IMR-90 (cell line): ENCODE measurements at regions not wholly inside any gene's neighbourhood (a gene's known extent, or its start where the extent isn't known, plus 50 kb on each side); places are given as distances from the start of the nearest gene placed in this dataset.

Experiments used
- ATAC-seq: fragments of 200-7000 bp; cut with Tn5 transposase; 2 replicates; pipeline ENCODE4 v1.9.1; 2020; ENCODE audit warnings: low read depth, mild to moderate bottlenecking, moderate library complexity
- BruUV-seq: library from RNA; stranded (reverse); fragments of 400-500 nt; replicated peaks from 2 replicates; lab custom pipeline; 2021; lab: Mats Ljungman, UMichigan
- CTCF ChIA-PET: fragments of 300-600 bp; formaldehyde crosslinking; extraction: SDS; loops from one replicate; lab custom pipeline; 2021; ENCODE audit warnings: antibody characterized with exemption; lab: Yijun Ruan, JAX
- POLR2A ChIA-PET: fragments of 300-600 bp; sonication (Branson Sonifier 250); formaldehyde crosslinking; loops from one replicate; lab custom pipeline; 2022; ENCODE audit warnings: antibody characterized with exemption; ENCODE audit not compliant: unreplicated experiment; lab: Charles Lee
- DNase-seq: peaks from one replicate; pipeline ENCODE4 v3.0.0; 2013
- H2AFZ ChIP-seq: replicated peaks from 2 replicates; pipeline ENCODE3; 2013; ENCODE audit warnings: low read length, mild to moderate bottlenecking; ENCODE audit not compliant: poor library complexity
- H2AK5ac ChIP-seq: 2 replicates; pipeline ENCODE4 v1.6.1; 2013; ENCODE audit warnings: low read depth, low read length, inconsistent platforms
- H2AK9ac ChIP-seq: replicated peaks from 2 replicates; pipeline ENCODE3; 2013; ENCODE audit warnings: mild to moderate bottlenecking, low read depth, low read length, moderate library complexity; ENCODE audit not compliant: poor library complexity
- H2BK120ac ChIP-seq: 2 replicates; pipeline ENCODE4 v1.6.1; 2013; ENCODE audit warnings: low read depth, low read length, inconsistent platforms
- H2BK15ac ChIP-seq: 3 replicates; pipeline ENCODE4 v1.6.1; 2013; ENCODE audit warnings: low read depth, low read length, inconsistent platforms
- H2BK20ac ChIP-seq: 2 replicates; pipeline ENCODE4 v1.6.1; 2013; ENCODE audit warnings: low read depth, mild to moderate bottlenecking, inconsistent platforms, low read length, moderate library complexity
- H2BK5ac ChIP-seq: 2 replicates; pipeline ENCODE4 v1.6.1; 2013; ENCODE audit warnings: mild to moderate bottlenecking, low read depth, low read length, inconsistent platforms; ENCODE audit not compliant: poor library complexity, severe bottlenecking
- H3K14ac ChIP-seq: replicated peaks from 2 replicates; pipeline ENCODE4 v1.6.1; 2013; ENCODE audit warnings: low read depth, low read length, inconsistent platforms
- H3K18ac ChIP-seq: 2 replicates; pipeline ENCODE4 v1.6.1; 2013; ENCODE audit warnings: low read depth, low read length, control low read depth
- H3K23ac ChIP-seq: 2 replicates; pipeline ENCODE4 v1.6.1; 2013; ENCODE audit warnings: low read depth, low read length, inconsistent platforms
- H3K27ac ChIP-seq: 2 replicates; pipeline ENCODE4 v1.5.1; 2013; ENCODE audit warnings: mild to moderate bottlenecking, control low read depth, low read length; ENCODE audit not compliant: insufficient read depth
- H3K27me3 ChIP-seq: 2 replicates; pipeline ENCODE4 v1.6.1; 2013; ENCODE audit warnings: low read length; ENCODE audit not compliant: control insufficient read depth, insufficient read depth
- H3K36me3 ChIP-seq: 2 replicates; pipeline ENCODE4 v1.6.1; 2013; ENCODE audit warnings: low read length, mixed read lengths; ENCODE audit not compliant: control insufficient read depth, insufficient read depth
- H3K4ac ChIP-seq: 2 replicates; pipeline ENCODE4 v1.6.1; 2013; ENCODE audit warnings: low read depth, low read length, inconsistent platforms
- H3K4me1 ChIP-seq: 2 replicates; pipeline ENCODE4 v1.6.1; 2013; ENCODE audit warnings: low read length, mixed read lengths; ENCODE audit not compliant: control insufficient read depth, insufficient read depth
- H3K4me2 ChIP-seq: 2 replicates; pipeline ENCODE4 v1.6.1; 2013; ENCODE audit warnings: low read depth, mild to moderate bottlenecking, control low read depth, low read length, moderate library complexity
- H3K4me3 ChIP-seq: 2 replicates; pipeline ENCODE4 v1.5.1; 2013; ENCODE audit warnings: low read depth, mild to moderate bottlenecking, control low read depth, low read length, moderate library complexity; ENCODE audit not compliant: insufficient read depth
- H3K56ac ChIP-seq: 2 replicates; pipeline ENCODE4 v1.6.1; 2013; ENCODE audit warnings: low read length, inconsistent platforms; ENCODE audit not compliant: insufficient read depth; ENCODE audit errors: extremely low read depth
- H3K79me1 ChIP-seq, 2 experiments: 2 replicates each; pipeline ENCODE4 v1.6.1; 2013; ENCODE audit warnings: low read length in 2 of 2, inconsistent platforms in 1 of 2, low read depth in 1 of 2
- H3K9ac ChIP-seq: 2 replicates; pipeline ENCODE4 v1.6.1; 2013; ENCODE audit warnings: low read depth, low read length, control low read depth
- H3K9me1 ChIP-seq: 2 replicates; pipeline ENCODE4 v1.6.1; 2013; ENCODE audit warnings: low read length, inconsistent platforms; ENCODE audit not compliant: insufficient read depth
- H3K9me3 ChIP-seq: 2 replicates; pipeline ENCODE4 v1.6.1; 2013; ENCODE audit warnings: low read length; ENCODE audit not compliant: control insufficient read depth, insufficient read depth
- H4K20me1 ChIP-seq: 2 replicates; pipeline ENCODE4 v1.6.1; 2013; ENCODE audit warnings: low read length, inconsistent platforms; ENCODE audit not compliant: insufficient read depth
- H4K5ac ChIP-seq: 2 replicates; pipeline ENCODE4 v1.6.1; 2013; ENCODE audit warnings: mild to moderate bottlenecking, low read depth, low read length, control low read depth
- H4K8ac ChIP-seq, 2 experiments: 2 replicates each; pipeline ENCODE4 v1.6.1; 2013; ENCODE audit warnings: low read depth in 2 of 2, low read length in 2 of 2, control low read depth in 1 of 2, inconsistent platforms in 1 of 2
- H4K91ac ChIP-seq: 2 replicates; pipeline ENCODE4 v1.6.1; 2013; ENCODE audit warnings: low read depth, low read length, inconsistent platforms; ENCODE audit not compliant: insufficient read depth
- BHLHE40 ChIP-seq: fragments of 150-350 bp; IDR thresholded peaks from 2 replicates; pipeline ENCODE4 v1.6.1; 2016; ENCODE audit warnings: mild to moderate bottlenecking, low read depth, low read length
- CEBPB ChIP-seq: IDR thresholded peaks from 2 replicates; pipeline ENCODE4 v1.6.1; 2012; ENCODE audit warnings: low read depth, low read length, improper control_type of control experiment
- CHD1 ChIP-seq: IDR thresholded peaks from 2 replicates; pipeline ENCODE4 v1.6.1; 2012; ENCODE audit warnings: low read depth, low read length, improper control_type of control experiment
- CTCF ChIP-seq: conservative IDR thresholded peaks from 2 replicates; pipeline ENCODE4 v1.5.1; 2012; ENCODE audit warnings: mild to moderate bottlenecking, low read depth, low read length, improper control_type of control experiment
- ELK1 ChIP-seq: fragments of 150-350 bp; IDR thresholded peaks from 2 replicates; pipeline ENCODE4 v1.6.1; 2016; ENCODE audit warnings: low read depth, mild to moderate bottlenecking, low read length, moderate library complexity, borderline replicate concordance
- FOS ChIP-seq: fragments of 150-350 bp; IDR thresholded peaks from 2 replicates; pipeline ENCODE4 v1.6.1; 2016; ENCODE audit warnings: low read depth, low read length
- MAFK ChIP-seq: IDR thresholded peaks from 2 replicates; pipeline ENCODE4 v1.6.1; 2012; ENCODE audit warnings: low read depth, low read length, improper control_type of control experiment
- MAZ ChIP-seq: IDR thresholded peaks from 2 replicates; pipeline ENCODE4 v1.6.1; 2012; ENCODE audit warnings: low read depth, mild to moderate bottlenecking, low read length, improper control_type of control experiment, moderate library complexity, borderline replicate concordance
- MXI1 ChIP-seq: IDR thresholded peaks from 2 replicates; pipeline ENCODE4 v1.6.1; 2012; ENCODE audit warnings: low read depth, mild to moderate bottlenecking, low read length, moderate library complexity, borderline replicate concordance
- NFE2L2 ChIP-seq: fragments of 150-350 bp; IDR thresholded peaks from 2 replicates; pipeline ENCODE4 v1.6.1; 2016; ENCODE audit warnings: low read depth, mild to moderate bottlenecking, low read length
- POLR2A ChIP-seq: IDR thresholded peaks from 2 replicates; pipeline ENCODE4 v1.6.1; 2012; ENCODE audit warnings: mild to moderate bottlenecking, low read depth, low read length
- RAD21 ChIP-seq: IDR thresholded peaks from 2 replicates; pipeline ENCODE4 v1.6.1; 2012; ENCODE audit warnings: low read length, improper control_type of control experiment
- RCOR1 ChIP-seq: IDR thresholded peaks from 2 replicates; pipeline ENCODE4 v1.6.1; 2012; ENCODE audit warnings: mild to moderate bottlenecking, low read length, improper control_type of control experiment; ENCODE audit not compliant: insufficient replicate concordance
- RFX5 ChIP-seq: IDR thresholded peaks from 2 replicates; pipeline ENCODE4 v1.8.0; 2012; ENCODE audit warnings: low read depth, mild to moderate bottlenecking, low read length, moderate library complexity
- SMC3 ChIP-seq: fragments of 150-350 bp; IDR thresholded peaks from 2 replicates; pipeline ENCODE4 v1.6.1; 2016; ENCODE audit warnings: low read depth, mild to moderate bottlenecking, antibody characterized with exemption, low read length, moderate library complexity
- USF2 ChIP-seq: fragments of 150-350 bp; IDR thresholded peaks from 2 replicates; pipeline ENCODE4 v1.6.1; 2017; ENCODE audit warnings: mild to moderate bottlenecking, antibody characterized with exemption, low read length, low read depth
- WGBS, 2 experiments: methylation state at CpG; one replicate each; pipeline versions ENCODE4 v1.1.5 to v1.1.7; 2013; ENCODE audit warnings: missing lambda C conversion rate in 2 of 2; ENCODE audit not compliant: insufficient read length in 1 of 2; ENCODE audit errors: extremely low coverage in 2 of 2; 5-methylcytosine and 5-hydroxymethylcytosine counted together
- dilution Hi-C: fragments of 300-500 bp; cut with HindIII; formaldehyde crosslinking; loops from one replicate; pipeline ENCODE4 v1.14.3; 2018; ENCODE audit warnings: low sequenced_read_pairs; ENCODE audit not compliant: unreplicated experiment
- in situ Hi-C: fragments of 300-500 bp; cut with MboI; formaldehyde crosslinking; loops from 3 replicates; pipeline ENCODE4 v1.14.3; 2019; ENCODE audit warnings: low sequenced_read_pairs, inconsistent platforms, mixed read lengths
- intact Hi-C: fragments of 100-400 bp; cut with micrococcal nuclease; formaldehyde crosslinking; loops from 2 replicates; pipeline ENCODE4 v1.10.0; 2022

GRCh38 chr1:238324211-238324864 lies 433.6 kb upstream of the ZP4 start:
- TF ChIP-seq SMC3 (no peak), RFX5 (no peak), USF2 (no peak), RAD21 (no peak), CHD1 (no peak), RCOR1 (no peak), FOS (no peak), CTCF (no peak), MXI1 (no peak), MAZ (no peak), MAFK (no peak), NFE2L2 (no peak), POLR2A (no peak), ELK1 (no peak), CEBPB (no peak), BHLHE40 (no peak)
- Histone ChIP-seq H4K91ac (no peak overlapping the region), H2BK120ac (no peak overlapping the region), H4K20me1 (no peaks in the 10 kb centered on the region), H3K23ac (no peak overlapping the region), H3K9me3 (peaks cover 5% of the 10 kb centered on the region; the same call in 1 of the 2 replicates), H2AFZ (no peak overlapping the region), H2BK20ac (no peak overlapping the region), H3K14ac (no peak overlapping the region), H2BK15ac (no peak overlapping the region), H3K4ac (no peak overlapping the region), H3K56ac (no peak overlapping the region), H3K27me3 (no peaks in the 10 kb centered on the region), H3K18ac (no peak overlapping the region), H2BK5ac (no peak overlapping the region), H3K4me3 (no peak overlapping the region), H4K8ac (no peak overlapping the region), H3K4me1 (no peaks in the 10 kb centered on the region), H4K5ac (no peak overlapping the region), H2AK5ac (no peak overlapping the region), H2AK9ac (no peak overlapping the region), H3K79me1 (no peaks in the 10 kb centered on the region), H3K9me1 (no peaks in the 10 kb centered on the region), H3K36me3 (no peaks in the 10 kb centered on the region), H3K9ac (no peak overlapping the region), H3K27ac (no peak overlapping the region), H3K4me2 (no peak overlapping the region)
- ATAC-seq (no peak), DNase-seq (no peak)
- in situ Hi-C loops = no loop called here
- intact Hi-C loops = no loop called here
- CTCF ChIA-PET = interaction anchor here (0.8 kb wide), 1 partner anchor 12 kb away, joined by 3 read pairs; no protein-coding TSS in a partner anchor
- no CpG with 5 or more reads among the region's 9 CpGs for WGBS, 2 experiments
- POLR2A ChIA-PET = no interaction called here
- no TSS peak for BruUV-seq
- dilution Hi-C loops = no loop called here
